OCI-LY7 (cell line): ENCODE measurements at regions not wholly inside any gene's neighbourhood (a gene's known extent, or its start where the extent isn't known, plus 50 kb on each side); places are given as distances from the start of the nearest gene placed in this dataset.

Experiments
- CTCF ChIP-seq: fragments of 200-600 bp; sonication (generic); conservative IDR thresholded peaks from 2 replicates; pipeline ENCODE4 v1.5.1; 2014; ENCODE audit warnings: mild to moderate bottlenecking, antibody characterized with exemption, low read length, moderate library complexity, mixed read lengths
- EZH2phosphoT487 ChIP-seq: fragments of 200-600 bp; sonication (generic); IDR thresholded peaks from 2 replicates; pipeline ENCODE4 v1.6.1; 2018; ENCODE audit warnings: low read depth, borderline replicate concordance, mild to moderate bottlenecking, mixed run types, antibody characterized with exemption, low read length, moderate library complexity, mixed read lengths

GRCh38 chr2:529852-530251 lies 147.4 kb downstream of the TMEM18 start:
- TF ChIP-seq CTCF, result no peak
- no peak for TF ChIP-seq EZH2phosphoT487
